ENCODE measurements at regions not wholly inside any gene's neighbourhood (a gene's known extent, or its start where the extent isn't known, plus 50 kb on each side); places are given as distances from the start of the nearest gene placed in this dataset.

- TF ChIP-seq YY1 (IDR thresholded peaks at IDR 0.05; ENCODE audit: low read depth) (no peak), TAF1 (IDR thresholded peaks at IDR 0.05; ENCODE audit: low read depth) (no peak), MAX (IDR thresholded peaks at IDR 0.05) (no peak), NFIC (IDR thresholded peaks at IDR 0.05) (no peak), RAD21 (IDR thresholded peaks at IDR 0.05; ENCODE audit: low read depth) (no peak), TCF12 (IDR thresholded peaks at IDR 0.05; ENCODE audit: low read depth) (no peak), FOXM1 (IDR thresholded peaks at IDR 0.05; ENCODE audit: borderline replicate concordance, low read depth) (no peak), EP300 (IDR thresholded peaks at IDR 0.05; ENCODE audit: borderline replicate concordance) (no peak), ZBTB7A (IDR thresholded peaks at IDR 0.05; ENCODE audit: low read depth) (no peak), EGR1 (IDR thresholded peaks at IDR 0.05) (no peak), CREB1 (IDR thresholded peaks at IDR 0.05; ENCODE audit: low read depth) (no peak), CEBPB (IDR thresholded peaks at IDR 0.05) (no peak), USF1 (IDR thresholded peaks at IDR 0.05) (no peak), TEAD4 (IDR thresholded peaks at IDR 0.05) (no peak), REST (IDR thresholded peaks at IDR 0.05; ENCODE audit: low read depth) (no peak)
These were observed 91.4 kb upstream of the MKLN1 start for GRCh38 chr7:131236318-131236672.

GRCh38 chr7:131238347-131238931 lies 89.2 kb upstream of the MKLN1 start:
- TF ChIP-seq RAD21 (IDR thresholded peaks at IDR 0.05; ENCODE audit: low read depth), result no peak
- no peak for TF ChIP-seq CEBPB (IDR thresholded peaks at IDR 0.05)
- no peak for TF ChIP-seq TCF12 (IDR thresholded peaks at IDR 0.05; ENCODE audit: low read depth)
- TF ChIP-seq EGR1 (IDR thresholded peaks at IDR 0.05), result no peak
- no peak for TF ChIP-seq YY1 (IDR thresholded peaks at IDR 0.05; ENCODE audit: low read depth)
- no peak for TF ChIP-seq MAX (IDR thresholded peaks at IDR 0.05)
- TF ChIP-seq USF1 (IDR thresholded peaks at IDR 0.05), result no peak
- no peak for TF ChIP-seq REST (IDR thresholded peaks at IDR 0.05; ENCODE audit: low read depth)
- no peak for TF ChIP-seq ZBTB7A (IDR thresholded peaks at IDR 0.05; ENCODE audit: low read depth)
- TF ChIP-seq TAF1 (IDR thresholded peaks at IDR 0.05; ENCODE audit: low read depth), result no peak
- no peak for TF ChIP-seq TEAD4 (IDR thresholded peaks at IDR 0.05)
- no peak for TF ChIP-seq NFIC (IDR thresholded peaks at IDR 0.05)
- no peak for TF ChIP-seq FOXM1 (IDR thresholded peaks at IDR 0.05; ENCODE audit: borderline replicate concordance, low read depth)
- TF ChIP-seq CREB1 (IDR thresholded peaks at IDR 0.05; ENCODE audit: low read depth), result no peak
- TF ChIP-seq EP300 (IDR thresholded peaks at IDR 0.05; ENCODE audit: borderline replicate concordance), result no peak

- no peak for TF ChIP-seq REST (IDR thresholded peaks at IDR 0.05; ENCODE audit: low read depth)
These were observed 86.3 kb upstream of the MKLN1 start for GRCh38 chr7:131241386-131241785.

GRCh38 chr7:131242123-131242650 lies 85.5 kb upstream of the MKLN1 start:
- TF ChIP-seq TAF1 (IDR thresholded peaks at IDR 0.05; ENCODE audit: low read depth), result no peak
- TF ChIP-seq CREB1 (IDR thresholded peaks at IDR 0.05; ENCODE audit: low read depth), result no peak
- no peak for TF ChIP-seq RAD21 (IDR thresholded peaks at IDR 0.05; ENCODE audit: low read depth)
- TF ChIP-seq EGR1 (IDR thresholded peaks at IDR 0.05), result no peak
- TF ChIP-seq USF1 (IDR thresholded peaks at IDR 0.05), result no peak
- TF ChIP-seq REST (IDR thresholded peaks at IDR 0.05; ENCODE audit: low read depth), result no peak
- no peak for TF ChIP-seq TCF12 (IDR thresholded peaks at IDR 0.05; ENCODE audit: low read depth)
- TF ChIP-seq CEBPB (IDR thresholded peaks at IDR 0.05), result no peak
- TF ChIP-seq ZBTB7A (IDR thresholded peaks at IDR 0.05; ENCODE audit: low read depth), result no peak
- TF ChIP-seq NFIC (IDR thresholded peaks at IDR 0.05), result no peak
- TF ChIP-seq TEAD4 (IDR thresholded peaks at IDR 0.05), result no peak
- TF ChIP-seq YY1 (IDR thresholded peaks at IDR 0.05; ENCODE audit: low read depth), result no peak
- TF ChIP-seq FOXM1 (IDR thresholded peaks at IDR 0.05; ENCODE audit: borderline replicate concordance, low read depth), result no peak
- no peak for TF ChIP-seq MAX (IDR thresholded peaks at IDR 0.05)
- TF ChIP-seq EP300 (IDR thresholded peaks at IDR 0.05; ENCODE audit: borderline replicate concordance), result no peak

Data from Ishikawa (cell line).